Right lobe of liver (tissue), 4 donors: ENCODE measurements at regions not wholly inside any gene's neighbourhood (a gene's known extent, or its start where the extent isn't known, plus 50 kb on each side); places are given as distances from the start of the nearest gene placed in this dataset.

ENCODE experiments used
- CTCF ChIP-seq, 4 donors: fragments of 200-600 bp in 3 of 4; fragments of 450-650 bp in 1 of 4; IDR thresholded peaks; one replicate each; pipeline versions ENCODE4 v1.5.1 to v1.8.0; 2016 to 2022; ENCODE audit warnings: antibody characterized with exemption in 4 of 4, mild to moderate bottlenecking in 2 of 4
- POLR2A ChIP-seq: fragments of 450-650 bp; IDR thresholded peaks from one replicate; pipeline ENCODE4 v1.6.1; 2017; ENCODE audit warnings: antibody characterized with exemption, mild to moderate bottlenecking
- donor health status: DM: no; HTN: no; CAD: no.
- donor health status: DM: no; HTN: no; CAD: no.
- donor health status: DM: no; HTN: yes; CAD: no.

GRCh38 chr15:93166675-93167074, 77.7 kb upstream of the RGMA start:
- no peak for TF ChIP-seq CTCF (IDR thresholded peaks at IDR 0.05)
- TF ChIP-seq POLR2A, result no peak
